WTC11 (cell line): ENCODE measurements at regions not wholly inside any gene's neighbourhood (a gene's known extent, or its start where the extent isn't known, plus 50 kb on each side); places are given as distances from the start of the nearest gene placed in this dataset.
A peak's percentile ranks its signal among the peaks of the same experiment; 100 is the strongest.

ENCODE experiments used
- ATAC-seq: fragments of 200-7000 bp; cut with Tn5 transposase; 2 replicates; pipeline ENCODE4 v1.10.0; 2021; ENCODE audit warnings: mild to moderate bottlenecking, moderate library complexity
- CTCF ChIA-PET: fragments of 300-600 bp; sonication (Branson Sonifier 250); formaldehyde crosslinking; loops from one replicate; lab custom pipeline; 2021; ENCODE audit warnings: antibody characterized with exemption; lab: Charles Lee
- POLR2A ChIA-PET: fragments of 350-600 bp; sonication (Branson Sonifier 250); formaldehyde crosslinking; loops from one replicate; lab custom pipeline; 2021; ENCODE audit warnings: antibody characterized with exemption; lab: Charles Lee
- DNase-seq: peaks from one replicate; pipeline ENCODE4 v3.0.0; 2021; ENCODE audit warnings: low spot score
- H3K27ac Mint-ChIP-seq: 2 replicates; pipeline ENCODE4 v1.8.0; 2021; ENCODE audit warnings: mixed read lengths
- H3K27me3 Mint-ChIP-seq: 2 replicates; pipeline ENCODE4 v1.8.0; 2021; ENCODE audit warnings: low read depth, mild to moderate bottlenecking, moderate library complexity, mixed read lengths
- H3K36me3 Mint-ChIP-seq: 2 replicates; pipeline ENCODE4 v1.8.0; 2021; ENCODE audit warnings: mixed read lengths
- H3K4me1 Mint-ChIP-seq: 2 replicates; pipeline ENCODE4 v1.8.0; 2022; ENCODE audit warnings: mixed read lengths
- H3K4me3 Mint-ChIP-seq: 2 replicates; pipeline ENCODE4 v1.8.0; 2021; ENCODE audit warnings: mild to moderate bottlenecking, moderate library complexity, mixed read lengths
- H3K9me3 Mint-ChIP-seq: 2 replicates; pipeline ENCODE4 v1.8.0; 2021; ENCODE audit warnings: mixed read lengths
- CREM ChIP-seq: sonication (generic); formaldehyde crosslinking; IDR thresholded peaks from 2 replicates; pipeline ENCODE4 v1.8.1; 2022; ENCODE audit warnings: mild to moderate bottlenecking, missing genetic modification reagents, moderate library complexity
- GABPB1 ChIP-seq: sonication (generic); formaldehyde crosslinking; IDR thresholded peaks from 2 replicates; pipeline ENCODE4 v1.8.1; 2023; ENCODE audit warnings: mild to moderate bottlenecking, missing genetic modification reagents
- KAT7 ChIP-seq: sonication (generic); formaldehyde crosslinking; IDR thresholded peaks from 2 replicates; pipeline ENCODE4 v1.8.1; 2023; ENCODE audit warnings: missing genetic modification reagents, mild to moderate bottlenecking, borderline replicate concordance
- MYBL2 ChIP-seq: sonication (generic); formaldehyde crosslinking; IDR thresholded peaks from 2 replicates; pipeline ENCODE4 v1.8.1; 2023; ENCODE audit warnings: mild to moderate bottlenecking, moderate library complexity, missing genetic modification reagents
- NFATC4 ChIP-seq: fragments of 250-450 bp; sonication (Bioruptor Pico); IDR thresholded peaks from 2 replicates; pipeline ENCODE4 v1.9.0; 2021; ENCODE audit warnings: mild to moderate bottlenecking
- NFE2L1 ChIP-seq: sonication (generic); formaldehyde crosslinking; IDR thresholded peaks from 2 replicates; pipeline ENCODE4 v1.8.1; 2023; ENCODE audit warnings: missing genetic modification reagents
- NR1H2 ChIP-seq: sonication (generic); formaldehyde crosslinking; IDR thresholded peaks from 2 replicates; pipeline ENCODE4 v1.9.0; 2021; ENCODE audit warnings: mild to moderate bottlenecking, moderate library complexity, missing genetic modification reagents
- SP1 ChIP-seq: sonication (generic); formaldehyde crosslinking; conservative IDR thresholded peaks from 2 replicates; pipeline ENCODE4 v1.8.1; 2022; ENCODE audit warnings: missing genetic modification reagents
- TP53 ChIP-seq: sonication (generic); formaldehyde crosslinking; IDR thresholded peaks from 2 replicates; pipeline ENCODE4 v1.8.1; 2023; ENCODE audit warnings: mild to moderate bottlenecking, missing genetic modification reagents
- ZNF138 ChIP-seq: sonication (generic); formaldehyde crosslinking; conservative IDR thresholded peaks from 2 replicates; pipeline ENCODE4 v1.8.1; 2022; ENCODE audit warnings: mild to moderate bottlenecking, moderate library complexity, missing genetic modification reagents
- TF ChIP-seq, protein P1 (sequence below): sonication (generic); formaldehyde crosslinking; conservative IDR thresholded peaks from 2 replicates; pipeline ENCODE4 v1.8.1; 2023; ENCODE audit warnings: mild to moderate bottlenecking, low read depth, missing genetic modification reagents, moderate library complexity
- TF ChIP-seq, protein P2 (sequence below): fragments of 200-600 bp; IDR thresholded peaks from 2 replicates; pipeline ENCODE4 v1.8.0; 2022; ENCODE audit warnings: antibody characterized with exemption
- TF ChIP-seq, protein P3 (sequence below): fragments of 250-450 bp; sonication (Bioruptor Pico); IDR thresholded peaks from 2 replicates; pipeline ENCODE4 v1.9.0; 2021; ENCODE audit warnings: mild to moderate bottlenecking, borderline replicate concordance

DNA sequence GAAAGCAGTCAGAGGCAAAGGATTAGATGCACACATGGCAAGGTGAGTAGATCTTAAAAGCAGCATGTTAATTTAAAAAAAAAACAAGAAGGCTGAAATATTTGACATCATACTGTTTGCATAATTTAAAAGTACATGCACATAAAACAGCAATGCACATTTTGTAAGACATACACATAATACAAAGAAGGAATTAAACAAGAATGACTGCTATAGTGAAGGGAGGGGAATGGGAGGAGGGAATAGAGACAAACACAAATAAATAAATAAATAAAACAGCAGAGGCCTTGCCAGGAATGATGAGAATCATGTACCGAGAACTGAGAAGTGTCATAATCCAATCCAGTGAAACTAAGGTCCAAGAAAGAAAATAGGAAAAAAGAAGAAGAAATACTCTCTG, 486.2 kb upstream of the API5 start (continued):
- TF ChIP-seq, protein P1, sequence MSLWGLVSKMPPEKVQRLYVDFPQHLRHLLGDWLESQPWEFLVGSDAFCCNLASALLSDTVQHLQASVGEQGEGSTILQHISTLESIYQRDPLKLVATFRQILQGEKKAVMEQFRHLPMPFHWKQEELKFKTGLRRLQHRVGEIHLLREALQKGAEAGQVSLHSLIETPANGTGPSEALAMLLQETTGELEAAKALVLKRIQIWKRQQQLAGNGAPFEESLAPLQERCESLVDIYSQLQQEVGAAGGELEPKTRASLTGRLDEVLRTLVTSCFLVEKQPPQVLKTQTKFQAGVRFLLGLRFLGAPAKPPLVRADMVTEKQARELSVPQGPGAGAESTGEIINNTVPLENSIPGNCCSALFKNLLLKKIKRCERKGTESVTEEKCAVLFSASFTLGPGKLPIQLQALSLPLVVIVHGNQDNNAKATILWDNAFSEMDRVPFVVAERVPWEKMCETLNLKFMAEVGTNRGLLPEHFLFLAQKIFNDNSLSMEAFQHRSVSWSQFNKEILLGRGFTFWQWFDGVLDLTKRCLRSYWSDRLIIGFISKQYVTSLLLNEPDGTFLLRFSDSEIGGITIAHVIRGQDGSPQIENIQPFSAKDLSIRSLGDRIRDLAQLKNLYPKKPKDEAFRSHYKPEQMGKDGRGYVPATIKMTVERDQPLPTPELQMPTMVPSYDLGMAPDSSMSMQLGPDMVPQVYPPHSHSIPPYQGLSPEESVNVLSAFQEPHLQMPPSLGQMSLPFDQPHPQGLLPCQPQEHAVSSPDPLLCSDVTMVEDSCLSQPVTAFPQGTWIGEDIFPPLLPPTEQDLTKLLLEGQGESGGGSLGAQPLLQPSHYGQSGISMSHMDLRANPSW (CRISPR knock-in tag) = no peak
- no peak for TF ChIP-seq SP1 (CRISPR knock-in tag)
- TF ChIP-seq ZNF138 (CRISPR knock-in tag) = no peak
- TF ChIP-seq CREM (CRISPR knock-in tag) = no peak
- TF ChIP-seq GABPB1 (CRISPR knock-in tag) = no peak
- TF ChIP-seq, protein P2, sequence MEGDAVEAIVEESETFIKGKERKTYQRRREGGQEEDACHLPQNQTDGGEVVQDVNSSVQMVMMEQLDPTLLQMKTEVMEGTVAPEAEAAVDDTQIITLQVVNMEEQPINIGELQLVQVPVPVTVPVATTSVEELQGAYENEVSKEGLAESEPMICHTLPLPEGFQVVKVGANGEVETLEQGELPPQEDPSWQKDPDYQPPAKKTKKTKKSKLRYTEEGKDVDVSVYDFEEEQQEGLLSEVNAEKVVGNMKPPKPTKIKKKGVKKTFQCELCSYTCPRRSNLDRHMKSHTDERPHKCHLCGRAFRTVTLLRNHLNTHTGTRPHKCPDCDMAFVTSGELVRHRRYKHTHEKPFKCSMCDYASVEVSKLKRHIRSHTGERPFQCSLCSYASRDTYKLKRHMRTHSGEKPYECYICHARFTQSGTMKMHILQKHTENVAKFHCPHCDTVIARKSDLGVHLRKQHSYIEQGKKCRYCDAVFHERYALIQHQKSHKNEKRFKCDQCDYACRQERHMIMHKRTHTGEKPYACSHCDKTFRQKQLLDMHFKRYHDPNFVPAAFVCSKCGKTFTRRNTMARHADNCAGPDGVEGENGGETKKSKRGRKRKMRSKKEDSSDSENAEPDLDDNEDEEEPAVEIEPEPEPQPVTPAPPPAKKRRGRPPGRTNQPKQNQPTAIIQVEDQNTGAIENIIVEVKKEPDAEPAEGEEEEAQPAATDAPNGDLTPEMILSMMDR = no peak
- TF ChIP-seq KAT7 = no peak

DNA sequence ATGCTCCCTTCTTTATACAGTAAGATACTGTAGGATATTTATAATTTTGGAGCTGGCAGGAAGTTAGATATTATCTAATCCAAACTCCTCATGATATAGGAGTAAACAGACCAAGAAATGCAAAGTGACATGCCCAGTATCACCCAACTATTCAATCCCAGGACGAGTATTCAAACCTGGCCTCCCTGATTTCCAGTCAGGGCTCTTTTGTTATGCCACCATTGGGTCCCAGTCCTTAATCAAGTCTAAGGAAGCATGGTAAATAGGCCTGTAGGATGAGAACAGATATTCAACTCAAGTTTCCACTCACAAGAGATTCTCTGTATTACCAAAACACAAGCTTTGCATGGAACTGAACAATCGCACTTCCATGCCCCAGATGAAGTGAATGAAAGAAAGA, 484.0 kb upstream of the API5 start:
- Mint-ChIP-seq H3K36me3 (no peaks in the 10 kb centered on the region), H3K4me3 (no peak overlapping the region), H3K27ac (no peak overlapping the region), H3K27me3 (no peaks in the 10 kb centered on the region; the same call in 1 of the 2 replicates), H3K9me3 (no peaks in the 10 kb centered on the region)
- CTCF ChIA-PET = no interaction called here
- POLR2A ChIA-PET = no interaction called here
- DNase-seq = no peak
- TF ChIP-seq, protein P2 = no peak
- TF ChIP-seq MYBL2 (CRISPR knock-in tag) (no peak), TP53 (no peak), NR1H2 (CRISPR knock-in tag) (no peak), NFE2L1 (CRISPR knock-in tag) (no peak), NFATC4 (CRISPR knock-in tag) (no peak)
- TF ChIP-seq, protein P1 (CRISPR knock-in tag) = no peak
- TF ChIP-seq, protein P3, sequence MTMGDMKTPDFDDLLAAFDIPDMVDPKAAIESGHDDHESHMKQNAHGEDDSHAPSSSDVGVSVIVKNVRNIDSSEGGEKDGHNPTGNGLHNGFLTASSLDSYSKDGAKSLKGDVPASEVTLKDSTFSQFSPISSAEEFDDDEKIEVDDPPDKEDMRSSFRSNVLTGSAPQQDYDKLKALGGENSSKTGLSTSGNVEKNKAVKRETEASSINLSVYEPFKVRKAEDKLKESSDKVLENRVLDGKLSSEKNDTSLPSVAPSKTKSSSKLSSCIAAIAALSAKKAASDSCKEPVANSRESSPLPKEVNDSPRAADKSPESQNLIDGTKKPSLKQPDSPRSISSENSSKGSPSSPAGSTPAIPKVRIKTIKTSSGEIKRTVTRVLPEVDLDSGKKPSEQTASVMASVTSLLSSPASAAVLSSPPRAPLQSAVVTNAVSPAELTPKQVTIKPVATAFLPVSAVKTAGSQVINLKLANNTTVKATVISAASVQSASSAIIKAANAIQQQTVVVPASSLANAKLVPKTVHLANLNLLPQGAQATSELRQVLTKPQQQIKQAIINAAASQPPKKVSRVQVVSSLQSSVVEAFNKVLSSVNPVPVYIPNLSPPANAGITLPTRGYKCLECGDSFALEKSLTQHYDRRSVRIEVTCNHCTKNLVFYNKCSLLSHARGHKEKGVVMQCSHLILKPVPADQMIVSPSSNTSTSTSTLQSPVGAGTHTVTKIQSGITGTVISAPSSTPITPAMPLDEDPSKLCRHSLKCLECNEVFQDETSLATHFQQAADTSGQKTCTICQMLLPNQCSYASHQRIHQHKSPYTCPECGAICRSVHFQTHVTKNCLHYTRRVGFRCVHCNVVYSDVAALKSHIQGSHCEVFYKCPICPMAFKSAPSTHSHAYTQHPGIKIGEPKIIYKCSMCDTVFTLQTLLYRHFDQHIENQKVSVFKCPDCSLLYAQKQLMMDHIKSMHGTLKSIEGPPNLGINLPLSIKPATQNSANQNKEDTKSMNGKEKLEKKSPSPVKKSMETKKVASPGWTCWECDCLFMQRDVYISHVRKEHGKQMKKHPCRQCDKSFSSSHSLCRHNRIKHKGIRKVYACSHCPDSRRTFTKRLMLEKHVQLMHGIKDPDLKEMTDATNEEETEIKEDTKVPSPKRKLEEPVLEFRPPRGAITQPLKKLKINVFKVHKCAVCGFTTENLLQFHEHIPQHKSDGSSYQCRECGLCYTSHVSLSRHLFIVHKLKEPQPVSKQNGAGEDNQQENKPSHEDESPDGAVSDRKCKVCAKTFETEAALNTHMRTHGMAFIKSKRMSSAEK (CRISPR knock-in tag) = no peak
- TF ChIP-seq, all 79 proteins: peak for 0
- ATAC-seq = peak; percentile 70
- peaks cover 21% of the 10 kb centered on the region for H3K4me1 Mint-ChIP-seq
